ENCODE measurements at regions not wholly inside any gene's neighbourhood (a gene's known extent, or its start where the extent isn't known, plus 50 kb on each side); places are given as distances from the start of the nearest gene placed in this dataset.

DNA sequence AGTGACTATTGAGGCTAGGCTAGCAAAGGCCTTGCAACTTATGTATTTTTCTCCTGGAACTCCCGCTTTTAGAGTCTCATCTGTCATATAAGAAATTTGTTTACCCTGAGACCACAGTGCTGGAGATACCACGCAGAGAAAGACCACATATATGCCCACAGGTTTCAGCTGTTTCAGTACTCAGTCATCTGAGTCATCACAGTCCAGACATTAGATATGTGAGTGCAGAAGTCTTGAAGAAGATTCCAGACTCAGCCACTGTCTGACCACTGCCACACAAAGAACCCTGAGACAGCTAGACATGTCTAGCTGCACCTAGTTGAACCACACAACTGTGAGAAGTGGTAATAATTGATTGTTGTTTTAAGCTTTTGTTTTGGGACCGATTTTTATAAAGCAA, 648.3 kb downstream of the EPM2A start:
- no peaks in the 10 kb centered on the region for H3K36me3 Mint-ChIP-seq (ENCODE audit: low read depth)
- TF ChIP-seq, protein P1, sequence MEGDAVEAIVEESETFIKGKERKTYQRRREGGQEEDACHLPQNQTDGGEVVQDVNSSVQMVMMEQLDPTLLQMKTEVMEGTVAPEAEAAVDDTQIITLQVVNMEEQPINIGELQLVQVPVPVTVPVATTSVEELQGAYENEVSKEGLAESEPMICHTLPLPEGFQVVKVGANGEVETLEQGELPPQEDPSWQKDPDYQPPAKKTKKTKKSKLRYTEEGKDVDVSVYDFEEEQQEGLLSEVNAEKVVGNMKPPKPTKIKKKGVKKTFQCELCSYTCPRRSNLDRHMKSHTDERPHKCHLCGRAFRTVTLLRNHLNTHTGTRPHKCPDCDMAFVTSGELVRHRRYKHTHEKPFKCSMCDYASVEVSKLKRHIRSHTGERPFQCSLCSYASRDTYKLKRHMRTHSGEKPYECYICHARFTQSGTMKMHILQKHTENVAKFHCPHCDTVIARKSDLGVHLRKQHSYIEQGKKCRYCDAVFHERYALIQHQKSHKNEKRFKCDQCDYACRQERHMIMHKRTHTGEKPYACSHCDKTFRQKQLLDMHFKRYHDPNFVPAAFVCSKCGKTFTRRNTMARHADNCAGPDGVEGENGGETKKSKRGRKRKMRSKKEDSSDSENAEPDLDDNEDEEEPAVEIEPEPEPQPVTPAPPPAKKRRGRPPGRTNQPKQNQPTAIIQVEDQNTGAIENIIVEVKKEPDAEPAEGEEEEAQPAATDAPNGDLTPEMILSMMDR (IDR thresholded peaks at IDR 0.05), result no peak
- Histone ChIP-seq H3K9me3 (ENCODE audit: control insufficient read depth in 1 of 2, insufficient read depth in 1 of 2, low read length in 2 of 2) (no peaks in the 10 kb centered on the region), H3K27me3 (ENCODE audit: control insufficient read depth in 1 of 2, insufficient read depth in 2 of 2, low read length in 2 of 2) (no peaks in the 10 kb centered on the region), H3K36me3 (ENCODE audit: insufficient read depth, low read length) (no peaks in the 10 kb centered on the region), H3K4me3 (ENCODE audit: low read length) (no peak overlapping the region), H3K27ac (ENCODE audit: low read depth in 1 of 2, low read length in 2 of 2) (no peak overlapping the region), H3K4me1 (ENCODE audit: insufficient read depth, low read length) (no peaks in the 10 kb centered on the region)
- H3K27ac Mint-ChIP-seq, result no peak overlapping the region
- POLR2A ChIA-PET, result no interaction called here
- CTCF ChIA-PET, result no interaction called here
- H3K4me1 Mint-ChIP-seq (ENCODE audit: low read depth), result no peaks in the 10 kb centered on the region
- no peak for DNase-seq
- intact Hi-C loops (cut with DNase I, micrococcal nuclease), result no loop called here
- no peak overlapping the region for H3K4me3 Mint-ChIP-seq
- no peak for ATAC-seq (ENCODE audit: poor library complexity)
- H3K9me3 Mint-ChIP-seq, result no peaks in the 10 kb centered on the region
- peaks cover 17% of the 10 kb centered on the region for H3K27me3 Mint-ChIP-seq

DNA sequence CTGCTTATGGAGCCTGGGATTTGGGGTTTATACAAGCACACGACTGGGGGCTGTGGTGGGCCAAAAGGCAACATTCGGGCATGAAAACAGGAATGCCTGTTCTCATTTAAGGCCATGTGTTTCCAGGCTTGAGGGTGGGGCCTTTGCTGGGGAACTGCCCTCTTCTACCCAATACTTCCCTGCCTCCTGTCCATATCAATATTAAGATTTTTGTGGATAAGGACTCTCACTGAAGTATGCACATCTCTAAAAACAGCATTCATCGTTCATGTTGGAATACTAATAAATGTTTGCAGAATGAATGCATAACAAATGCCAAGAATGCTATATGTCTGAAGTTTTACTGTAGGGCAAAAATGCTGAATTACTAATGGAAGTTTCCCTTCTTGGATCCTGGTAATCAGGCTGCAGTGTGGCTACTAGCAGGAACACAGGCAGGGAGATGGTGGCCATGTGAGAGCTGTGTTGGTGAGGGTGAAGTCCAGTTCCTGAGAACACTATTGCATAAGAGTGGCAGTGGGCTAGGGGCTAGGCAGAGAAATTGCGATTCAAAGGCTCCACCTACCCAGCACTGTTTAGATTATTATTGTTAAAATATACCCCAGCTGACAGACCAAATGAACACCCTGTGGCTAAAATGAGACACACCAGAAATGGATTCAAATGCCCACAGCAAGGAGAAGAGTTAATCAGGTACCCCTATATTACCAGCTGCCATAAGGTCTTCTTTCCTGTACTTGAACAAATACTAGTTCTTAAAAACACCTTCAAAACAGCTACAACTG, 644.3 kb downstream of the EPM2A start:
- H3K36me3 Mint-ChIP-seq (ENCODE audit: low read depth), result no peaks in the 10 kb centered on the region
- intact Hi-C loops (cut with DNase I, micrococcal nuclease), result no loop called here
- POLR2A ChIA-PET, result no interaction called here

DNA sequence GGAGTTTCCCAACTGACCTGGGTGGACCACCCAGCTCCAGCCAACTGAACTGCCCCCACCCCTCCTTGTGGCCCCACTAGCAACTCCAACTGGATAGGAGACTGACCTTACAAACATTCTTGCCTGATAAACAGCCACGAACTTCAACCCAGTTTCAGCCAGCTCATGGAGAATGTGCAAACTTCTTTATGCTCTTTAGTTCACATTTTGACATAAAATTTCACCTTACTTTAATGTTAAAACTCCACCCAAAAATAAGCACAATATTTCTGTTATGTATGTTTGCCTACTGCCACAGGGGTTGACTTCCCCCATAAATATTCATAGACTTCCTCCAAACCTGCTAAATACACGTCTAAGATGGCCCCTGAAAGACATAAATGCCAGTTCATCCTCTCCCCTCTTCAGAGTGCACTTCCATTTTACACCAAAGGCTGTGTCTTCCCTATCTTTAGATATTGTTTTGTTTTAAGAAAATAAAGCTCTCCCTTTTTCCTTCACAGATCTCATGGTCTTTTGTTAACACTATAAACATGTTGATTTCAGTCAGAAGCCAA, 643.7 kb downstream of the EPM2A start:
- DNase-seq (no peak), ATAC-seq (ENCODE audit: poor library complexity) (no peak)
- ChIA-PET POLR2A (no interaction called here), CTCF (no interaction called here)
- Mint-ChIP-seq H3K4me3 (no peak overlapping the region), H3K9me3 (no peaks in the 10 kb centered on the region), H3K36me3 (ENCODE audit: low read depth) (no peaks in the 10 kb centered on the region), H3K27ac (no peak overlapping the region), H3K4me1 (ENCODE audit: low read depth) (no peaks in the 10 kb centered on the region), H3K27me3 (peaks cover 17% of the 10 kb centered on the region)
- H3K9me3 ChIP-seq (ENCODE audit: control insufficient read depth in 1 of 2, insufficient read depth in 1 of 2, low read length in 2 of 2), result no peaks in the 10 kb centered on the region
- H3K27me3 ChIP-seq (ENCODE audit: control insufficient read depth in 1 of 2, insufficient read depth in 2 of 2, low read length in 2 of 2), result no peaks in the 10 kb centered on the region
- intact Hi-C loops (cut with DNase I, micrococcal nuclease), result no loop called here
- no peak overlapping the region for H3K4me3 ChIP-seq (ENCODE audit: low read length)
- H3K27ac ChIP-seq (ENCODE audit: low read depth in 1 of 2, low read length in 2 of 2), result no peak overlapping the region
- H3K4me1 ChIP-seq (ENCODE audit: insufficient read depth, low read length), result no peaks in the 10 kb centered on the region
- no peaks in the 10 kb centered on the region for H3K36me3 ChIP-seq (ENCODE audit: insufficient read depth, low read length)
- TF ChIP-seq, protein P1 (IDR thresholded peaks at IDR 0.05), result no peak

More for the DNA sequence above, 644.3 kb downstream of the EPM2A start:
- ATAC-seq (ENCODE audit: poor library complexity) (no peak), DNase-seq (no peak)
- no peaks in the 10 kb centered on the region for H3K36me3 ChIP-seq (ENCODE audit: insufficient read depth, low read length)
- Mint-ChIP-seq H3K4me3 (no peak overlapping the region), H3K27ac (no peak overlapping the region), H3K9me3 (no peaks in the 10 kb centered on the region), H3K27me3 (peaks cover 17% of the 10 kb centered on the region), H3K4me1 (ENCODE audit: low read depth) (no peaks in the 10 kb centered on the region)
- H3K27me3 ChIP-seq (ENCODE audit: control insufficient read depth in 1 of 2, insufficient read depth in 2 of 2, low read length in 2 of 2), result no peaks in the 10 kb centered on the region
- H3K9me3 ChIP-seq (ENCODE audit: control insufficient read depth in 1 of 2, insufficient read depth in 1 of 2, low read length in 2 of 2), result no peaks in the 10 kb centered on the region
- no peaks in the 10 kb centered on the region for H3K4me1 ChIP-seq (ENCODE audit: insufficient read depth, low read length)
- CTCF ChIA-PET, result no interaction called here
- no peak overlapping the region for H3K4me3 ChIP-seq (ENCODE audit: low read length)
- TF ChIP-seq, protein P1 (IDR thresholded peaks at IDR 0.05), result no peak
- no peak overlapping the region for H3K27ac ChIP-seq (ENCODE audit: low read depth in 1 of 2, low read length in 2 of 2)

Measured in CD4-positive, alpha-beta T cell (primary cell).